Sigmoid colon (tissue), 6 donors: ENCODE measurements at regions not wholly inside any gene's neighbourhood (a gene's known extent, or its start where the extent isn't known, plus 50 kb on each side); places are given as distances from the start of the nearest gene placed in this dataset.

Experiments used
- DNase-seq: peaks from one replicate; pipeline ENCODE4 v3.0.0-alpha.2; 2019
- H3K27ac ChIP-seq, 4 donors: fragments of 200-600 bp; sonication (generic); one replicate each; pipeline ENCODE4 v1.5.1; 2016 to 2019; ENCODE audit warnings: mild to moderate bottlenecking in 1 of 4
- H3K27me3 ChIP-seq, 3 donors: fragments of 200-600 bp; sonication (generic); one replicate each; pipeline ENCODE4 v1.5.1; 2019; ENCODE audit warnings: mild to moderate bottlenecking in 1 of 3
- H3K36me3 ChIP-seq, 4 donors: fragments of 200-600 bp; sonication (generic); one replicate each; pipeline ENCODE4 v1.5.1; 2016 to 2019
- H3K4me1 ChIP-seq, 4 donors: fragments of 200-600 bp; sonication (generic); one replicate each; pipeline ENCODE4 v1.5.1; 2017 to 2019
- H3K4me3 ChIP-seq, 4 donors: fragments of 200-600 bp; sonication (generic); one replicate each; pipeline ENCODE4 v1.5.1; 2017 to 2019; ENCODE audit warnings: mild to moderate bottlenecking in 2 of 4, moderate library complexity in 1 of 4
- H3K9me3 ChIP-seq, 4 donors: fragments of 200-600 bp in 3 of 4; sonication (generic) in 3 of 4; one replicate each; pipeline versions ENCODE4 v1.5.1 to v1.6.1; 2013 to 2019
- EP300 ChIP-seq, 4 donors: sonication (generic); formaldehyde crosslinking; IDR thresholded peaks; one replicate each; pipeline ENCODE4 v1.6.1; 2017; ENCODE audit warnings: antibody characterized with exemption in 4 of 4
- POLR2A ChIP-seq, 2 donors: fragments of 450-650 bp; IDR thresholded peaks; one replicate each; pipeline ENCODE4 v1.6.1; 2016; ENCODE audit warnings: antibody characterized with exemption in 2 of 2, mild to moderate bottlenecking in 2 of 2, moderate library complexity in 2 of 2
- POLR2AphosphoS5 ChIP-seq, 4 donors: sonication (generic); formaldehyde crosslinking; IDR thresholded peaks; one replicate each; pipeline ENCODE4 v1.6.1; 2017; ENCODE audit warnings: antibody characterized with exemption in 4 of 4
- WGBS, 2 donors: extraction: QIAGEN DNeasy Blood & Tissue Kit; methylation state at CpG; one replicate each; pipeline ENCODE4 v1.1.7; 2013; 5-methylcytosine and 5-hydroxymethylcytosine counted together
- intact Hi-C: fragments of 100-400 bp; cut with DNase I; formaldehyde crosslinking; loops from one replicate; pipeline ENCODE4 v1.15.1; 2023
- TF ChIP-seq, protein P1 (sequence below), 4 experiments: fragments of 450-650 bp in 3 of 4; fragments of 200-600 bp in 1 of 4; IDR thresholded peaks; one replicate each; pipeline ENCODE4 v1.5.1; 2016 to 2019; ENCODE audit warnings: antibody characterized with exemption in 4 of 4, mild to moderate bottlenecking in 3 of 4, moderate library complexity in 2 of 4
- donor health status: healthy with polysubstance abuse.
- donor health status: healthy.

- intact Hi-C loops, result no loop called here
- H3K9me3 ChIP-seq, result no peaks in the 10 kb centered on the region
- H3K27me3 ChIP-seq, result no peaks in the 10 kb centered on the region
- no peak overlapping the region for H3K4me3 ChIP-seq
- no peaks in the 10 kb centered on the region for H3K36me3 ChIP-seq
- WGBS, 2 donors, result 73 to 87% methylated on average over 1 of the region's 1 CpG
- DNase-seq, result no peak
- TF ChIP-seq, protein P1, sequence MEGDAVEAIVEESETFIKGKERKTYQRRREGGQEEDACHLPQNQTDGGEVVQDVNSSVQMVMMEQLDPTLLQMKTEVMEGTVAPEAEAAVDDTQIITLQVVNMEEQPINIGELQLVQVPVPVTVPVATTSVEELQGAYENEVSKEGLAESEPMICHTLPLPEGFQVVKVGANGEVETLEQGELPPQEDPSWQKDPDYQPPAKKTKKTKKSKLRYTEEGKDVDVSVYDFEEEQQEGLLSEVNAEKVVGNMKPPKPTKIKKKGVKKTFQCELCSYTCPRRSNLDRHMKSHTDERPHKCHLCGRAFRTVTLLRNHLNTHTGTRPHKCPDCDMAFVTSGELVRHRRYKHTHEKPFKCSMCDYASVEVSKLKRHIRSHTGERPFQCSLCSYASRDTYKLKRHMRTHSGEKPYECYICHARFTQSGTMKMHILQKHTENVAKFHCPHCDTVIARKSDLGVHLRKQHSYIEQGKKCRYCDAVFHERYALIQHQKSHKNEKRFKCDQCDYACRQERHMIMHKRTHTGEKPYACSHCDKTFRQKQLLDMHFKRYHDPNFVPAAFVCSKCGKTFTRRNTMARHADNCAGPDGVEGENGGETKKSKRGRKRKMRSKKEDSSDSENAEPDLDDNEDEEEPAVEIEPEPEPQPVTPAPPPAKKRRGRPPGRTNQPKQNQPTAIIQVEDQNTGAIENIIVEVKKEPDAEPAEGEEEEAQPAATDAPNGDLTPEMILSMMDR (IDR thresholded peaks at IDR 0.05), result no peak
- no peak overlapping the region for H3K27ac ChIP-seq
- no peaks in the 10 kb centered on the region for H3K4me1 ChIP-seq
Observed at GRCh38 chr1:221180704-221181368, 301.6 kb downstream of the HLX start.

- H3K9me3 ChIP-seq, result no peaks in the 10 kb centered on the region
- H3K4me3 ChIP-seq, result no peak overlapping the region
- no peaks in the 10 kb centered on the region for H3K36me3 ChIP-seq
- no peak overlapping the region for H3K27ac ChIP-seq
- DNase-seq, result no peak
- TF ChIP-seq EP300 (IDR thresholded peaks at IDR 0.05) (no peak), POLR2A (IDR thresholded peaks at IDR 0.05) (no peak), POLR2AphosphoS5 (IDR thresholded peaks at IDR 0.05) (no peak)
- TF ChIP-seq, protein P1 (IDR thresholded peaks at IDR 0.05), result no peak
- intact Hi-C loops, result no loop called here
- no peaks in the 10 kb centered on the region for H3K27me3 ChIP-seq
- 60 to 68% methylated on average over 4 of the region's 4 CpGs for WGBS, 2 donors
- no peaks in the 10 kb centered on the region for H3K4me1 ChIP-seq
Observed at GRCh38 chr1:221182791-221183533, 303.7 kb downstream of the HLX start.

- no peaks in the 10 kb centered on the region for H3K4me1 ChIP-seq
- WGBS, 2 donors, result 57 to 62% methylated on average over 3 of the region's 3 CpGs
- H3K9me3 ChIP-seq, result no peaks in the 10 kb centered on the region
- no peaks in the 10 kb centered on the region for H3K27me3 ChIP-seq
- no peak overlapping the region for H3K4me3 ChIP-seq
- TF ChIP-seq POLR2A (IDR thresholded peaks at IDR 0.05), result no peak
- H3K27ac ChIP-seq, result no peak overlapping the region
- intact Hi-C loops, result no loop called here
- no peak for DNase-seq
- no peaks in the 10 kb centered on the region for H3K36me3 ChIP-seq
Observed at GRCh38 chr1:221184131-221184794, 305.0 kb downstream of the HLX start.

- WGBS, 2 donors, result 55 to 81% methylated on average over 1 of the region's 1 CpG
- DNase-seq, result no peak
- H3K27ac ChIP-seq, result no peak overlapping the region
- intact Hi-C loops, result no loop called here
- no peaks in the 10 kb centered on the region for H3K4me1 ChIP-seq
- no peaks in the 10 kb centered on the region for H3K27me3 ChIP-seq
- TF ChIP-seq, protein P1 (IDR thresholded peaks at IDR 0.05), result no peak
- TF ChIP-seq POLR2AphosphoS5 (IDR thresholded peaks at IDR 0.05) (no peak), EP300 (IDR thresholded peaks at IDR 0.05) (no peak), POLR2A (IDR thresholded peaks at IDR 0.05) (no peak)
- H3K4me3 ChIP-seq, result no peak overlapping the region
- no peaks in the 10 kb centered on the region for H3K36me3 ChIP-seq
- no peaks in the 10 kb centered on the region for H3K9me3 ChIP-seq
Observed at GRCh38 chr1:221187174-221187573, 307.9 kb downstream of the HLX start.

- Histone ChIP-seq H3K27ac (no peak overlapping the region), H3K36me3 (no peaks in the 10 kb centered on the region), H3K9me3 (no peaks in the 10 kb centered on the region), H3K4me3 (no peak overlapping the region), H3K27me3 (no peaks in the 10 kb centered on the region), H3K4me1 (no peaks in the 10 kb centered on the region)
- no peak for TF ChIP-seq POLR2AphosphoS5 (IDR thresholded peaks at IDR 0.05)
- no peak for TF ChIP-seq POLR2A (IDR thresholded peaks at IDR 0.05)
- TF ChIP-seq, protein P1 (IDR thresholded peaks at IDR 0.05), result no peak
- no peak for TF ChIP-seq EP300 (IDR thresholded peaks at IDR 0.05)
- intact Hi-C loops, result no loop called here
- no peak for DNase-seq
- WGBS, 2 donors, result 86 to 90% methylated on average over 3 of the region's 3 CpGs
Observed at GRCh38 chr1:221188458-221188857, 309.2 kb downstream of the HLX start.
